ENCODE measurements at regions not wholly inside any gene's neighbourhood (a gene's known extent, or its start where the extent isn't known, plus 50 kb on each side); places are given as distances from the start of the nearest gene placed in this dataset.

- whole genome bisulfite sequencing (ENCODE audit: insufficient coverage): 94% methylated on average over 4 of the region's 6 CpGs
- CTCF ChIA-PET: no interaction called here
- peaks cover 0 to 23% (median 0%) of the 10 kb centered on the region in 3 donors for H3K9me3 ChIP-seq (ENCODE audit: control extremely low read depth in 1 of 3, control insufficient read depth in 2 of 3, insufficient read depth in 1 of 3, low read length in 2 of 3)
Observed at GRCh38 chr12:124195567-124195942, 99.3 kb upstream of the RFLNA start.

GRCh38 chr12:124196236-124196635 lies 98.7 kb upstream of the RFLNA start:
- Mint-ChIP-seq H3K27ac (no peak overlapping the region), H3K4me3 (no peak overlapping the region), H3K4me1 (no peaks in the 10 kb centered on the region), H3K27me3 (peaks cover 11% of the 10 kb centered on the region), H3K9me3 (ENCODE audit: insufficient read depth) (peaks cover 11% of the 10 kb centered on the region)
- Histone ChIP-seq H3K79me2 (ENCODE audit: control insufficient read depth, insufficient read depth, low read length) (no peaks in the 10 kb centered on the region), H3K27me3 (replicated peaks in 1 of 4; ENCODE audit: control extremely low read depth in 1 of 4, control insufficient read depth in 3 of 4, insufficient read depth in 4 of 4, low read length in 3 of 4) (peaks cover 0 to under 1% (median 0%) of the 10 kb centered on the region in 4 experiments), H3K4me3 (ENCODE audit: control extremely low read depth in 1 of 5, extremely low read depth in 1 of 5, insufficient read depth in 1 of 5, low read depth in 2 of 5, low read length in 4 of 5) (no peak overlapping the region), H3K9me3 (ENCODE audit: control extremely low read depth in 1 of 3, control insufficient read depth in 2 of 3, insufficient read depth in 1 of 3, low read length in 2 of 3) (peaks cover 0 to 23% (median 0%) of the 10 kb centered on the region in 3 donors), H3K27ac (ENCODE audit: low read length in 2 of 2) (no peak overlapping the region), H3K4me2 (replicated peaks; ENCODE audit: low read depth, low read length, poor library complexity, severe bottlenecking) (no peak overlapping the region), H4K20me1 (ENCODE audit: control insufficient read depth, insufficient read depth, low read length, poor library complexity, severe bottlenecking) (no peaks in the 10 kb centered on the region), H2AFZ (ENCODE audit: insufficient read depth, low read depth, low read length, poor library complexity, severe bottlenecking) (no peak overlapping the region), H3K36me3 (replicated peaks in 1 of 2; ENCODE audit: control extremely low read depth in 1 of 2, control insufficient read depth in 1 of 2, extremely low read depth in 1 of 2, insufficient read depth in 2 of 2, low read length in 1 of 2) (no peaks in the 10 kb centered on the region), H3K9ac (ENCODE audit: low read length) (no peak overlapping the region), H3K4me1 (ENCODE audit: control insufficient read depth in 2 of 2, insufficient read depth in 2 of 2, low read length in 2 of 2) (no peaks in the 10 kb centered on the region)
- intact Hi-C loops (cut with micrococcal nuclease): no loop called here
- POLR2A ChIA-PET: no interaction called here
- 94% methylated on average over 5 of the region's 7 CpGs for WGBS (ENCODE audit: insufficient coverage)
- CTCF ChIA-PET: no interaction called here
- TF ChIP-seq EZH2 (IDR thresholded peaks at IDR 0.05; ENCODE audit: borderline replicate concordance, insufficient read depth, low read depth, low read length, poor library complexity, severe bottlenecking) (no peak), CTCF (IDR thresholded peaks at IDR 0.05) (no peak)
- ATAC-seq (ENCODE audit: low read depth) (no peak), DNase-seq (no peak)

More at GRCh38 chr12:124195567-124195942, 99.3 kb upstream of the RFLNA start:
- H3K27me3 ChIP-seq (replicated peaks in 1 of 4; ENCODE audit: control extremely low read depth in 1 of 4, control insufficient read depth in 3 of 4, insufficient read depth in 4 of 4, low read length in 3 of 4): no peaks in the 10 kb centered on the region
- intact Hi-C loops (cut with micrococcal nuclease): no loop called here
- H3K27ac Mint-ChIP-seq: no peak overlapping the region
- no peak overlapping the region for H3K4me2 ChIP-seq (replicated peaks; ENCODE audit: low read depth, low read length, poor library complexity, severe bottlenecking)
- no peaks in the 10 kb centered on the region for H3K79me2 ChIP-seq (ENCODE audit: control insufficient read depth, insufficient read depth, low read length)
- no peak overlapping the region for H3K4me3 Mint-ChIP-seq
- H2AFZ ChIP-seq (ENCODE audit: insufficient read depth, low read depth, low read length, poor library complexity, severe bottlenecking): no peak overlapping the region
- ATAC-seq (ENCODE audit: low read depth) (no peak), DNase-seq (no peak)
- no peak overlapping the region for H3K27ac ChIP-seq (ENCODE audit: low read length in 2 of 2)
- no peak overlapping the region for H3K9ac ChIP-seq (ENCODE audit: low read length)
- no peaks in the 10 kb centered on the region for H3K36me3 ChIP-seq (replicated peaks in 1 of 2; ENCODE audit: control extremely low read depth in 1 of 2, control insufficient read depth in 1 of 2, extremely low read depth in 1 of 2, insufficient read depth in 2 of 2, low read length in 1 of 2)
- POLR2A ChIA-PET: no interaction called here
- no peaks in the 10 kb centered on the region for H3K4me1 Mint-ChIP-seq
- H4K20me1 ChIP-seq (ENCODE audit: control insufficient read depth, insufficient read depth, low read length, poor library complexity, severe bottlenecking): no peaks in the 10 kb centered on the region
- no peaks in the 10 kb centered on the region for H3K4me1 ChIP-seq (ENCODE audit: control insufficient read depth in 2 of 2, insufficient read depth in 2 of 2, low read length in 2 of 2)
- H3K4me3 ChIP-seq (ENCODE audit: control extremely low read depth in 1 of 5, extremely low read depth in 1 of 5, insufficient read depth in 1 of 5, low read depth in 2 of 5, low read length in 4 of 5): no peak overlapping the region
- TF ChIP-seq CTCF (IDR thresholded peaks at IDR 0.05) (no peak), EZH2 (IDR thresholded peaks at IDR 0.05; ENCODE audit: borderline replicate concordance, insufficient read depth, low read depth, low read length, poor library complexity, severe bottlenecking) (no peak)
- peaks cover 9% of the 10 kb centered on the region for H3K27me3 Mint-ChIP-seq
- H3K9me3 Mint-ChIP-seq (ENCODE audit: insufficient read depth): peaks cover 9% of the 10 kb centered on the region

Measured in B cell (primary cell).